HEK293T (cell line): ENCODE measurements at regions not wholly inside any gene's neighbourhood (a gene's known extent, or its start where the extent isn't known, plus 50 kb on each side); places are given as distances from the start of the nearest gene placed in this dataset.

Experiments used
- CTCF ChIA-PET: fragments of 350-600 bp; formaldehyde crosslinking; extraction: SDS; loops from one replicate; lab custom pipeline; 2021; ENCODE audit warnings: antibody characterized with exemption, inconsistent platforms; lab: Yijun Ruan, JAX
- POLR2A ChIA-PET: fragments of 350-600 bp; formaldehyde crosslinking; extraction: SDS; loops from one replicate; lab custom pipeline; 2020; ENCODE audit warnings: antibody characterized with exemption, inconsistent platforms; lab: Yijun Ruan, JAX
- DNase-seq: peaks from one replicate; pipeline ENCODE4 v3.0.0; 2012; ENCODE audit warnings: mixed read lengths; ENCODE audit errors: extremely low spot score
- ARNT ChIP-seq: fragments of 450-650 bp; IDR thresholded peaks from 2 replicates; pipeline ENCODE4 v1.6.1; 2017; ENCODE audit warnings: mild to moderate bottlenecking
- BHLHE40 ChIP-seq: fragments of 450-650 bp; IDR thresholded peaks from 2 replicates; pipeline ENCODE4 v1.6.1; 2016; ENCODE audit warnings: mild to moderate bottlenecking, moderate library complexity, borderline replicate concordance
- CTBP1 ChIP-seq: fragments of 450-650 bp; IDR thresholded peaks from 2 replicates; pipeline ENCODE4 v1.6.1; 2016; ENCODE audit warnings: borderline replicate concordance
- ELF4 ChIP-seq: fragments of 450-650 bp; IDR thresholded peaks from 2 replicates; pipeline ENCODE4 v1.6.1; 2017; ENCODE audit warnings: antibody characterized with exemption
- FOXA1 ChIP-seq: fragments of 450-650 bp; IDR thresholded peaks from 2 replicates; pipeline ENCODE4 v1.6.1; 2016; ENCODE audit warnings: mild to moderate bottlenecking
- FOXK2 ChIP-seq: fragments of 450-650 bp; IDR thresholded peaks from 2 replicates; pipeline ENCODE4 v1.6.1; 2016; ENCODE audit warnings: mild to moderate bottlenecking
- FOXM1 ChIP-seq: fragments of 450-650 bp; IDR thresholded peaks from 2 replicates; pipeline ENCODE4 v1.6.1; 2017; ENCODE audit warnings: mild to moderate bottlenecking, borderline replicate concordance
- HDGF ChIP-seq: fragments of 450-650 bp; IDR thresholded peaks from 2 replicates; pipeline ENCODE4 v1.6.1; 2017; ENCODE audit warnings: antibody characterized with exemption, borderline replicate concordance
- L3MBTL2 ChIP-seq: fragments of 450-650 bp; conservative IDR thresholded peaks from 2 replicates; pipeline ENCODE4 v1.6.1; 2016; ENCODE audit warnings: mild to moderate bottlenecking
- LEF1 ChIP-seq: fragments of 450-650 bp; IDR thresholded peaks from 2 replicates; pipeline ENCODE4 v1.6.1; 2017; ENCODE audit warnings: mild to moderate bottlenecking, borderline replicate concordance
- NFRKB ChIP-seq: fragments of 450-650 bp; IDR thresholded peaks from 2 replicates; pipeline ENCODE4 v1.6.1; 2016; ENCODE audit warnings: mild to moderate bottlenecking, moderate library complexity
- PKNOX1 ChIP-seq: fragments of 450-650 bp; IDR thresholded peaks from 2 replicates; pipeline ENCODE4 v1.6.1; 2016
- SP1 ChIP-seq: fragments of 450-650 bp; IDR thresholded peaks from 2 replicates; pipeline ENCODE4 v1.6.1; 2017
- SUZ12 ChIP-seq: fragments of 450-650 bp; IDR thresholded peaks from 2 replicates; pipeline ENCODE4 v1.6.1; 2016; ENCODE audit warnings: mild to moderate bottlenecking
- TARDBP ChIP-seq: fragments of 450-650 bp; IDR thresholded peaks from 2 replicates; pipeline ENCODE4 v1.6.1; 2016
- ZNF384 ChIP-seq: fragments of 450-650 bp; IDR thresholded peaks from 2 replicates; pipeline ENCODE4 v1.6.1; 2016

GRCh38 chr2:15780912-15781574, 159.3 kb upstream of the MYCN start:
- no peak for TF ChIP-seq SP1
- TF ChIP-seq ELF4 = no peak
- TF ChIP-seq TARDBP = no peak
- TF ChIP-seq HDGF = no peak
- peak; percentile 23 for DNase-seq
- ChIA-PET CTCF (no interaction called here), POLR2A (no interaction called here)

- ChIA-PET POLR2A (no interaction called here), CTCF (interaction anchor here (0.7 kb wide), 1 partner anchor 15 kb away, joined by 4 read pairs; no protein-coding TSS in a partner anchor)
- TF ChIP-seq FOXM1 (no peak), PKNOX1 (no peak), FOXA1 (no peak), ZNF384 (no peak), TARDBP (no peak), BHLHE40 (no peak), ARNT (no peak), CTBP1 (no peak), NFRKB (no peak), L3MBTL2 (no peak), SP1 (no peak), SUZ12 (no peak), HDGF (no peak), LEF1 (no peak), ELF4 (no peak), FOXK2 (no peak)
- DNase-seq = no peak
Measured at GRCh38 chr2:15782009-15782751, 158.2 kb upstream of the MYCN start.

- ChIA-PET CTCF (interaction anchor here (0.7 kb wide), 1 partner anchor 14 kb away, joined by 4 read pairs; no protein-coding TSS in a partner anchor), POLR2A (no interaction called here)
- no peak for DNase-seq
- no peak for TF ChIP-seq FOXM1
- no peak for TF ChIP-seq NFRKB
- TF ChIP-seq ZNF384 = no peak
- no peak for TF ChIP-seq TARDBP
- TF ChIP-seq CTBP1 = no peak
- no peak for TF ChIP-seq ARNT
- no peak for TF ChIP-seq SP1
- TF ChIP-seq SUZ12 = no peak
- no peak for TF ChIP-seq LEF1
- no peak for TF ChIP-seq FOXA1
- TF ChIP-seq FOXK2 = no peak
Measured at GRCh38 chr2:15782769-15783294, 157.5 kb upstream of the MYCN start.

GRCh38 chr2:15783489-15783888, 156.9 kb upstream of the MYCN start:
- no peak for TF ChIP-seq LEF1
- no peak for TF ChIP-seq NFRKB
- TF ChIP-seq ZNF384 = no peak
- no peak for TF ChIP-seq FOXK2
- TF ChIP-seq ARNT = no peak
- TF ChIP-seq ELF4 = no peak
- TF ChIP-seq SP1 = no peak
- no peak for TF ChIP-seq L3MBTL2
- no peak for TF ChIP-seq BHLHE40
- TF ChIP-seq FOXM1 = no peak
- no peak for TF ChIP-seq TARDBP
- no peak for TF ChIP-seq CTBP1
- no peak for DNase-seq
- CTCF ChIA-PET = no interaction called here
- POLR2A ChIA-PET = no interaction called here

GRCh38 chr2:15784106-15784885, 156.1 kb upstream of the MYCN start:
- no peak for TF ChIP-seq HDGF
- no peak for TF ChIP-seq ELF4
- no peak for TF ChIP-seq ZNF384
- no peak for TF ChIP-seq SP1
- no peak for TF ChIP-seq LEF1
- TF ChIP-seq FOXA1 = no peak
- TF ChIP-seq L3MBTL2 = no peak
- no peak for TF ChIP-seq NFRKB
- no peak for TF ChIP-seq FOXM1
- no peak for TF ChIP-seq PKNOX1
- TF ChIP-seq FOXK2 = no peak
- no peak for TF ChIP-seq BHLHE40
- no peak for TF ChIP-seq ARNT
- no peak for TF ChIP-seq SUZ12
- no peak for TF ChIP-seq CTBP1
- TF ChIP-seq TARDBP = no peak
- CTCF ChIA-PET = no interaction called here
- POLR2A ChIA-PET = no interaction called here
- DNase-seq = no peak
